Spleen (tissue), 11 donors: ENCODE measurements at regions not wholly inside any gene's neighbourhood (a gene's known extent, or its start where the extent isn't known, plus 50 kb on each side); places are given as distances from the start of the nearest gene placed in this dataset.

ENCODE experiments used
- DNase-seq: peaks from one replicate; pipeline ENCODE4 v3.0.0-alpha.2; 2020
- H3K27ac ChIP-seq, 8 donors: fragments of 200-600 bp; sonication (generic) in 7 of 8; 1 replicate in 4 of 8; 2 replicates in 4 of 8; pipeline versions ENCODE4 v1.5.0 to v1.8.0; 2016 to 2021; ENCODE audit warnings: inconsistent platforms in 4 of 8, mild to moderate bottlenecking in 4 of 8, moderate library complexity in 1 of 8
- H3K27me3 ChIP-seq, 7 donors: fragments of 200-600 bp; sonication (generic) in 6 of 7; replicated peaks in 1 of 7; 1 replicate in 4 of 7; 2 replicates in 3 of 7; pipeline versions ENCODE4 v1.5.0 to v1.8.0; 2016 to 2021; ENCODE audit warnings: inconsistent platforms in 3 of 7, mild to moderate bottlenecking in 1 of 7
- H3K36me3 ChIP-seq, 6 donors: fragments of 200-600 bp; sonication (generic) in 5 of 6; 1 replicate in 4 of 6; 2 replicates in 2 of 6; pipeline versions ENCODE4 v1.5.0 to v1.8.0; 2016 to 2021; ENCODE audit warnings: inconsistent platforms in 2 of 6
- H3K4me1 ChIP-seq, 6 donors: fragments of 200-600 bp; sonication (generic) in 5 of 6; 1 replicate in 3 of 6; 2 replicates in 3 of 6; pipeline versions ENCODE4 v1.5.0 to v1.8.0; 2016 to 2021; ENCODE audit warnings: inconsistent platforms in 3 of 6
- H3K4me3 ChIP-seq, 8 donors: fragments of 200-600 bp; sonication (generic) in 7 of 8; 1 replicate in 4 of 8; 2 replicates in 4 of 8; pipeline versions ENCODE4 v1.5.0 to v1.8.0; 2016 to 2021; ENCODE audit warnings: inconsistent platforms in 4 of 8, mild to moderate bottlenecking in 4 of 8, moderate library complexity in 2 of 8
- H3K9me3 ChIP-seq, 8 donors: fragments of 200-600 bp; sonication (generic) in 7 of 8; 1 replicate in 4 of 8; 2 replicates in 4 of 8; pipeline versions ENCODE4 v1.5.0 to v1.8.0; 2016 to 2021; ENCODE audit warnings: inconsistent platforms in 4 of 8
- POLR2A ChIP-seq, 3 donors: fragments of 450-650 bp; IDR thresholded peaks; one replicate each; pipeline ENCODE4 v1.5.1; 2017; ENCODE audit warnings: antibody characterized with exemption in 3 of 3, mild to moderate bottlenecking in 1 of 3
- POLR2AphosphoS5 ChIP-seq, 3 donors: sonication (generic); formaldehyde crosslinking; IDR thresholded peaks; one replicate each; pipeline ENCODE4 v1.5.1; 2017; ENCODE audit warnings: antibody characterized with exemption in 3 of 3
- WGBS, 5 donors: extraction: QIAGEN DNeasy Blood & Tissue Kit in 3 of 5; methylation state at CpG; one replicate each; pipeline versions ENCODE4 v1.1.5 to v1.1.7; 2013 to 2018; 5-methylcytosine and 5-hydroxymethylcytosine counted together
- intact Hi-C: fragments of 100-400 bp; cut with DNase I; formaldehyde crosslinking; loops from one replicate; pipeline ENCODE4 v1.15.0; 2023; ENCODE audit warnings: low total_unique reads
- TF ChIP-seq, protein P1 (sequence below), 11 experiments: fragments of 200-600 bp in 7 of 11; fragments of 450-650 bp in 4 of 11; sonication (generic) in 4 of 11; IDR thresholded peaks in 8 of 11; conservative IDR thresholded peaks in 3 of 11; 1 replicate in 7 of 11; 2 replicates in 4 of 11; pipeline versions ENCODE4 v1.4.0 to v1.8.0; 2016 to 2021; ENCODE audit warnings: antibody characterized with exemption in 11 of 11, inconsistent platforms in 4 of 11, mild to moderate bottlenecking in 1 of 11
- donor health status: healthy with polysubstance abuse.
- donor health status: DM: no; HTN: no; CAD: no; lungs with moderate emphysema.
- donor health status: DM: no; HTN: no; CAD: no.
- donor health status: Bipolar disorder and iron deficiency.
- donor health status: healthy.
- donor health status: DM: no; HTN: no; CAD: no.
- donor health status: DM: yes; HTN: yes; CAD: no.

GRCh38 chr14:98022541-98023520 is 1225.6 kb downstream of the VRK1 start:
- Histone ChIP-seq H3K9me3 (peaks cover 0 to 4% (median 0%) of the 10 kb centered on the region in 8 donors), H3K27ac (no peak overlapping the region), H3K4me1 (peaks cover 0 to 15% (median 0%) of the 10 kb centered on the region in 6 donors), H3K4me3 (no peak overlapping the region), H3K36me3 (no peaks in the 10 kb centered on the region), H3K27me3 (no peaks in the 10 kb centered on the region)
- 62 to 66% (median 64%) methylated on average over 11 of the region's 11 CpGs for WGBS, 5 donors
- no peak for DNase-seq
- TF ChIP-seq, protein P1, sequence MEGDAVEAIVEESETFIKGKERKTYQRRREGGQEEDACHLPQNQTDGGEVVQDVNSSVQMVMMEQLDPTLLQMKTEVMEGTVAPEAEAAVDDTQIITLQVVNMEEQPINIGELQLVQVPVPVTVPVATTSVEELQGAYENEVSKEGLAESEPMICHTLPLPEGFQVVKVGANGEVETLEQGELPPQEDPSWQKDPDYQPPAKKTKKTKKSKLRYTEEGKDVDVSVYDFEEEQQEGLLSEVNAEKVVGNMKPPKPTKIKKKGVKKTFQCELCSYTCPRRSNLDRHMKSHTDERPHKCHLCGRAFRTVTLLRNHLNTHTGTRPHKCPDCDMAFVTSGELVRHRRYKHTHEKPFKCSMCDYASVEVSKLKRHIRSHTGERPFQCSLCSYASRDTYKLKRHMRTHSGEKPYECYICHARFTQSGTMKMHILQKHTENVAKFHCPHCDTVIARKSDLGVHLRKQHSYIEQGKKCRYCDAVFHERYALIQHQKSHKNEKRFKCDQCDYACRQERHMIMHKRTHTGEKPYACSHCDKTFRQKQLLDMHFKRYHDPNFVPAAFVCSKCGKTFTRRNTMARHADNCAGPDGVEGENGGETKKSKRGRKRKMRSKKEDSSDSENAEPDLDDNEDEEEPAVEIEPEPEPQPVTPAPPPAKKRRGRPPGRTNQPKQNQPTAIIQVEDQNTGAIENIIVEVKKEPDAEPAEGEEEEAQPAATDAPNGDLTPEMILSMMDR (IDR thresholded peaks at IDR 0.05 in 8 of 11, conservative IDR thresholded peaks at IDR 0.05 in 3 of 11): no peak
- TF ChIP-seq POLR2A (IDR thresholded peaks at IDR 0.05) (no peak), POLR2AphosphoS5 (IDR thresholded peaks at IDR 0.05) (no peak)
- intact Hi-C loops: no loop called here

GRCh38 chr14:98028162-98028561 is 1231.0 kb downstream of the VRK1 start:
- TF ChIP-seq POLR2A (IDR thresholded peaks at IDR 0.05) (no peak), POLR2AphosphoS5 (IDR thresholded peaks at IDR 0.05) (no peak)
- TF ChIP-seq, protein P1 (IDR thresholded peaks at IDR 0.05 in 8 of 11, conservative IDR thresholded peaks at IDR 0.05 in 3 of 11): no peak
- no peaks in the 10 kb centered on the region for H3K36me3 ChIP-seq
- no peak overlapping the region for H3K4me3 ChIP-seq
- no peak for DNase-seq
- intact Hi-C loops: no loop called here
- H3K9me3 ChIP-seq: peaks cover 0 to 33% (median 11%) of the 10 kb centered on the region in 8 donors
- H3K4me1 ChIP-seq: no peaks in the 10 kb centered on the region
- 88 to 96% (median 93%) methylated on average over 6 of the region's 6 CpGs for WGBS, 5 donors
- no peak overlapping the region for H3K27ac ChIP-seq
- no peaks in the 10 kb centered on the region for H3K27me3 ChIP-seq

DNA sequence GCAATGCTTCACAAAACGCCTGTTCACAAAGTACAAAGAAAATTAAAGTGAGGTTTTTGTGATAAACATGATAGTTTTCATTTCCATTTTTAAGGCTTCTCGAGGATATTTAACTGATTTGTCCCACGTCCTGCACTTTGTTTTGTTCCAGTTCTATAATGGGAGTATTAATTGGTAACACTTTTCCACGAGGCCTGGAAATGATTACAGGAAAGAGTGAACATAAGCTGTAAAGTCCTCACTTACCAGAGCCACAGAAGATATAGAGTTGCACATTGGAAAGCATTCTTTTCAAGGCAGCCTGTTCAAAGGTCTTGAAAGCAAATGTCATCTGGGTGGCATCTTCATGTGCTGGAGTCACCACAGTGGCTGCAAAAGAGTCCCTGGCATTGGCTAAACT is 1236.6 kb downstream of the BCL11B start:
- 64 to 84% (median 69%) methylated on average over 4 of the region's 4 CpGs for WGBS, 5 donors
- Histone ChIP-seq H3K27ac (no peak overlapping the region), H3K4me3 (no peak overlapping the region), H3K36me3 (no peaks in the 10 kb centered on the region), H3K27me3 (no peaks in the 10 kb centered on the region), H3K4me1 (no peaks in the 10 kb centered on the region), H3K9me3 (peaks cover 0 to 30% (median 11%) of the 10 kb centered on the region in 8 donors)
- DNase-seq: no peak
- TF ChIP-seq POLR2A (IDR thresholded peaks at IDR 0.05) (no peak), POLR2AphosphoS5 (IDR thresholded peaks at IDR 0.05) (no peak)
- TF ChIP-seq, protein P1 (IDR thresholded peaks at IDR 0.05 in 8 of 11, conservative IDR thresholded peaks at IDR 0.05 in 3 of 11): no peak
- intact Hi-C loops: no loop called here

DNA sequence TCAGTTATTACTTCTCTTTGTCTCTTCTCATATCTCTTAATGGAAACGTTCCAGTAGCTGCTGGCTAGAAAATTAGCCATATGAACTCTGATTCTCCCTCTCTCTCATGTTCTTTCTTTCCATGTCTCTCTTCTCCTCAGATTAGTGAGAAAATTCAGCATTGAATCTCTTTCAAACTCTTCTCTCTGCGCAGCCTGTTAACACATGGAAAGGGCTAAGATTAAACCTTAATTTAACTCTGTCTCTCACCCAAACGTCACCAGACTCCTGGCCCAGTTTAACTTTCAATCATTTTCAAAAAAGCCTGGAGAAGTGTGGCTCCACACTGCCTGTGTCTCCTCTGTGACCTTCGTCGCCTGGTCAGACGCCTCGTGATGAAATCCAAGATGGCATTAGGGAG is 1234.2 kb downstream of the BCL11B start:
- Histone ChIP-seq H3K4me1 (no peaks in the 10 kb centered on the region), H3K4me3 (no peak overlapping the region), H3K9me3 (peaks cover 0 to 5% (median 0%) of the 10 kb centered on the region in 8 donors), H3K36me3 (no peaks in the 10 kb centered on the region), H3K27ac (no peak overlapping the region), H3K27me3 (no peaks in the 10 kb centered on the region)
- 77 to 84% (median 80%) methylated on average over 7 of the region's 7 CpGs for WGBS, 5 donors
- TF ChIP-seq POLR2AphosphoS5 (IDR thresholded peaks at IDR 0.05) (no peak), POLR2A (IDR thresholded peaks at IDR 0.05) (no peak)
- TF ChIP-seq, protein P1 (IDR thresholded peaks at IDR 0.05 in 8 of 11, conservative IDR thresholded peaks at IDR 0.05 in 3 of 11): no peak
- DNase-seq: no peak
- intact Hi-C loops: no loop called here
